HG02763 (cell line): ENCODE measurements at regions not wholly inside any gene's neighbourhood (a gene's known extent, or its start where the extent isn't known, plus 50 kb on each side); places are given as distances from the start of the nearest gene placed in this dataset.

Experiments
- ATAC-seq: cut with Tn5 transposase; IDR thresholded peaks from one replicate; pipeline ENCODE4 v1.9.1; 2021; ENCODE audit warnings: mild to moderate bottlenecking, moderate library complexity; ENCODE audit not compliant: unreplicated experiment

DNA sequence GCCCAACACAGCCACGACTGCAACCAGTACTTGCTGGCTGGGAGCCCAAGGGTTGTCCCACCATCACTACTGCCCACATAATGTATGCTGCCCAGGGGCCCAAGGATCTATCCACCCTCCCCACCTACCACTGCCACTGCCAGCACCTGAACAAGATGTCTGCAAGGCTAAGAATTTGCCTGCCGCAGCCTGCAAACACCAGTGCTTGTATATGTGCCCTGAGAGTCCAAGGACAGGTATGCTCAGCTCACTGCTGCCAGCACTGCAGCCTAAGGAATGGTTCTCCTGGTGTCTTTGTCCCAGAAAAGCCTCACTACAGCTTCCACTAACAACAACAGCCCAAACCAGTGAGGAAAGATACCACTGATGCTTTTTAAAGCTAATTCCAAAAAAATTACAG, 1174.0 kb downstream of the SORCS1 start:
- ATAC-seq = no peak

DNA sequence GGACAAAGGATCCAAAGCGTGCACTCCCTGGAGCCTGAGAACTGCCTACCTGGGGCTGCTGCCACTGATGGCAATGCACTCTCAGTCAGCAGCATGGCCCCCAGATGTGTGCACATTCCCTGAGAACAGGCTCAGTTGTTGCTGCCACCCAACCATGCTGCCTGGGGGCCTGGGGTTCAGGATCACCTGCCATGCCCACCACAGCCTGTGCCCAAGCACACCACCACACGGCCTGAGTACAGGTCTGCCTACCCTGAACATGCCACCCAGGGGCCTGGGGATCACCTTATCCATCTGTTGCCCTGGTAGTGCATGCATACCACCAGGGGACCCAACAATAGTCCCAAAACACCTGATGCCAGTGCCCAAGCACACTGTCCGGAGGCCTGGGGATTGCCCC, 1174.5 kb downstream of the SORCS1 start:
- ATAC-seq = no peak

DNA sequence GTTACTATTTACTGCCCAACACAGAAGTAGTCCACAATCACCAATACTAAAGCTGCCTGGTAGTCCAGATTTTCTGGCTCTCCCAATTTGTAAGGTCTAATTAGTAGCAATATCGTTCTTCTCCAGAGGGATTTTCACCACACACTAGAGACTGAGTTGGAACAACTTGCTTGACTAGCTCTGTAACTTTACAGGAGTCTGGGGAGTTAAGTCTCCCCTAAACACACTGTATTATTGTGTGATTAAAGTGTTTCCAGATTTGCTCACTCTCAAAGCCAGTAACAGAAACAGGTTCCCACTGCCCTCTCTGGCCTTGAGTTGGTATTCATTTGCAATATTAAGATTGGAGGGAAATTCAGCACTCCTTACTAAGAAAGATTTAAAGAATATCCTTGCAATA, 1175.7 kb downstream of the SORCS1 start:
- ATAC-seq = no peak

GRCh38 chr10:105986912-105987635, 1177.4 kb downstream of the SORCS1 start:
- no peak for ATAC-seq

GRCh38 chr10:105986486-105986885, 1178.0 kb downstream of the SORCS1 start:
- no peak for ATAC-seq

GRCh38 chr10:105982735-105983134, 1181.8 kb downstream of the SORCS1 start:
- ATAC-seq = no peak

GRCh38 chr10:105981679-105982078, 1182.8 kb downstream of the SORCS1 start:
- ATAC-seq = no peak

DNA sequence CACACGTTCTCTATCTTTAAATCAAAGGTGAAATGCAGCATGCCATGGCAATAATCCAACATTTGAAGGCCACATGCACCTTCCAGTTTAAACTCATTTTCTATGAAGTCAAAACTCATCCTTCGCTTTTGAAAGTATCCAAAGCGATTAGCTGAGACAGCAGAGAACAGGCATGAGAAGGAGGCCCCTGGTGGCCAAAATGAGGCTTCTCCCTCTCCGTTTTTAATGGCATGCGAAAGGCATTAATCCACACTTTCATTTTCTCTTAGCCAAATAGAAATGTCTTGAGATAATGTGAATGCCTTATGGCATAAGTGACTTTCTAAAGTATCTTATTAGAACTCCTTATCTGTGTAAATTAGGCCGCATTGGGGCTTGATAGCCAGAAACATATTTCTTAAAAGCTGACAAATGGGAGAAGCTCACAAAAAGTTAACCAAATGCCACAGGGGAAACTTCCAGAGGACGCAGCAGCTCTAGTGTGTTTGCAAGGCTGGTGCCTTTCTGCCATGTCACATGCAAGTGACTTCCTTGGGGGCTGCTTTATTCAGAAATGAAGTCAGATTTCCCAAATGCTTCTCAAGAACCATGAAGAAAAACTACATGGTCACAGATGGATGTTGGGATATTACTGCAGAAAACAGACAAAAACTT, 1189.6 kb downstream of the SORCS1 start:
- no peak for ATAC-seq

DNA sequence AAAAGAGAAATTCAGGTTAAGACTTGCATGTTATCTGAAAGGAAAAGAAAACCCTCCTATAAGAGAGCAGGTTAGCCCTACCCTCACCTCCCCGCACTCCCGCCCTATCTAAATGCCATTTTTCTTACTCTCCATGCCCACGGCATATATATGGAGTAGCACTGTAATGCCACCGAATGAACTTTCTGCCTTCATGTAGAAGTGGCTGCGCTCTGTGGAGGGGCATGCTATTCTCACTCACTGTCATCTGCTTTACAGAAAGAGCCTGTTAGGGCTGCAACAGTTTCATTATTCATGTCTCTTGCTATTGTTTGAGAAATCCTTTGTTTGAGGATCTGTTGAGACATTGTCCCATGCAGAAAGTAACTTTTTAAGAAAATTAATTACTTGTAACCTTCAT, 1190.6 kb downstream of the SORCS1 start:
- ATAC-seq = no peak

GRCh38 chr10:105973360-105973759, 1191.1 kb downstream of the SORCS1 start:
- ATAC-seq = no peak

- ATAC-seq = no peak
These were observed 1193.0 kb downstream of the SORCS1 start for GRCh38 chr10:105971460-105971859.

- no peak for ATAC-seq
These were observed 1194.6 kb downstream of the SORCS1 start for GRCh38 chr10:105969884-105970377.

DNA sequence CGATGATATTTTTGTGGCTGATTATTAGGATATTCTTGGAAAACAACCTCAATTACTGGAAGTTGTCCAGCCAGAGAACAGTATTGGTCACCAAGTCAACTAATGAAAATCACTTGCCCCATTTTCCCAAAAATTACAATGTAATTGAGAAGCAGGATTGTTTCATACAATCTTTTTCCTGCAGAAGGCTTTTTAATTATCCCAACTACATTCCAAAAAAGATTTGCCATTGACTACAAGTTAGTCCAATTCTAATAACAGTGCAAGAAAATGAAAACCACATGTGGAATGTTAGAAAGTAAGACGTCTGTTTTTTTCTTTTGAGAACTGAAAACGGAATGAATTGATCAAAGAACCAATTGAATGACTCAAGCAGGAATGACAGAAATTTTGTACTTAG, 1195.8 kb downstream of the SORCS1 start:
- ATAC-seq = no peak

- ATAC-seq = no peak
These were observed 1197.2 kb downstream of the SORCS1 start for GRCh38 chr10:105967256-105967655.

GRCh38 chr10:105965141-105965540, 1199.4 kb downstream of the SORCS1 start:
- no peak for ATAC-seq

GRCh38 chr10:105964009-105964408, 1200.5 kb downstream of the SORCS1 start:
- ATAC-seq = no peak

- no peak for ATAC-seq
These were observed 1201.1 kb downstream of the SORCS1 start for GRCh38 chr10:105963334-105963884.

- no peak for ATAC-seq
These were observed 1208.0 kb downstream of the SORCS1 start for GRCh38 chr10:105956550-105956949.

GRCh38 chr10:105953861-105954260, 1210.6 kb downstream of the SORCS1 start:
- no peak for ATAC-seq

DNA sequence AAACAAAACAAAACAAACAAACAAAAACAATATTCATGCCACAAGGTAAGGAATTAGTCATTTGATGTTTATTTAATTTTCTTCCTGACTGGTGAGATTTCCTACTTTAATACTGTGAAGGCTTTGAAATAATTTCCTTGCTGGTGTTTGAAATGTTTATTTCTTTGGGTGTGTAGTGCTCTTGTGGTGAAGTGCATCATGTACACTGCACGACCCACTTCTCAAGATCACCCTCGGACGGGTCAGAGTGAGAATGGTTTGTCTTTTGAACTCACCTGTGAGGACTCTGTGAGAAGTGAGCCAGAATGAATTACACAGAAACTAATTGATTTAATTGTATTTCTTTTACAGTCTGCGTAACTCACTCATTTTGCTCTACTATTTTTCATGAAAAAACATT, 1211.5 kb downstream of the SORCS1 start:
- no peak for ATAC-seq

GRCh38 chr10:105952153-105952552, 1212.4 kb downstream of the SORCS1 start:
- ATAC-seq = peak; percentile 89

GRCh38 chr10:105950410-105950809, 1214.1 kb downstream of the SORCS1 start:
- ATAC-seq = no peak
